T-cell (primary cell): ENCODE measurements at regions not wholly inside any gene's neighbourhood (a gene's known extent, or its start where the extent isn't known, plus 50 kb on each side); places are given as distances from the start of the nearest gene placed in this dataset.

ENCODE experiments used
- ATAC-seq, 4 experiments: fragments of 200-7000 bp in 3 of 4; fragments of 150-1000 bp in 1 of 4; cut with Tn5 transposase; replicated peaks in 1 of 4; 1 replicate in 3 of 4; 2 replicates in 1 of 4; pipeline ENCODE4 v1.10.0; 2021; ENCODE audit warnings: moderate library complexity in 3 of 4, mild to moderate bottlenecking in 2 of 4, moderate number of reproducible peaks in 1 of 4
- CTCF ChIA-PET, 2 donors: fragments of 300-600 bp; sonication (Branson Sonifier 250); formaldehyde crosslinking; loops; one replicate each; lab custom pipeline; 2022; ENCODE audit warnings: antibody characterized with exemption in 2 of 2; lab: Charles Lee
- POLR2A ChIA-PET, 2 donors: fragments of 300-600 bp; sonication (Branson Sonifier 250); formaldehyde crosslinking; loops; one replicate each; lab custom pipeline; 2022; ENCODE audit warnings: antibody characterized with exemption in 2 of 2; lab: Charles Lee
- DNase-seq, 35 experiments: peaks; one replicate each; pipeline versions ENCODE4 v3.0.0 to v3.0.0-alpha.2; 2013 to 2023
- H3K27ac ChIP-seq: one replicate; pipeline ENCODE4 v1.5.1; 2013; ENCODE audit warnings: low read length
- H3K27me3 ChIP-seq, 2 experiments: replicated peaks in 1 of 2; 1 replicate in 1 of 2; 2 replicates in 1 of 2; pipeline versions ENCODE4 v1.6.1 to v1.7.0; 2013; ENCODE audit warnings: low read length in 1 of 2, mixed read lengths in 1 of 2; ENCODE audit not compliant: control insufficient read depth in 2 of 2, insufficient read depth in 2 of 2; ENCODE audit errors: extremely low read depth in 1 of 2
- H3K36me3 ChIP-seq, 2 donors: 1 replicate in 1 of 2; 2 replicates in 1 of 2; pipeline versions ENCODE4 v1.6.1 to v1.7.0; 2013; ENCODE audit warnings: low read length in 1 of 2; ENCODE audit not compliant: control insufficient read depth in 2 of 2, insufficient read depth in 1 of 2; ENCODE audit errors: extremely low read depth in 1 of 2
- H3K4me1 ChIP-seq, 2 experiments: 1 replicate in 1 of 2; 2 replicates in 1 of 2; pipeline versions ENCODE4 v1.6.1 to v1.7.0; 2013; ENCODE audit warnings: low read length in 2 of 2, mixed read lengths in 1 of 2; ENCODE audit not compliant: insufficient read depth in 2 of 2, control insufficient read depth in 1 of 2; ENCODE audit errors: extremely low read depth in 1 of 2
- H3K4me3 ChIP-seq, 2 donors: 1 replicate in 1 of 2; 2 replicates in 1 of 2; pipeline versions ENCODE4 v1.5.1 to v1.7.0; 2013; ENCODE audit warnings: mild to moderate bottlenecking in 2 of 2, low read length in 1 of 2, moderate library complexity in 1 of 2; ENCODE audit not compliant: control insufficient read depth in 1 of 2; ENCODE audit errors: extremely low read depth in 1 of 2
- H3K9me3 ChIP-seq: 2 replicates; pipeline ENCODE4 v1.7.0; 2013
- H3K27ac Mint-ChIP-seq, 2 donors: one replicate each; pipeline ENCODE4 v1.8.0; 2020 to 2021; ENCODE audit warnings: mild to moderate bottlenecking in 2 of 2, mixed read lengths in 2 of 2
- H3K27me3 Mint-ChIP-seq, 2 donors: one replicate each; pipeline ENCODE4 v1.8.0; 2021 to 2022; ENCODE audit warnings: mixed read lengths in 2 of 2
- H3K36me3 Mint-ChIP-seq: one replicate; pipeline ENCODE4 v1.8.0; 2021; ENCODE audit warnings: mixed read lengths
- H3K4me1 Mint-ChIP-seq, 3 donors: one replicate each; pipeline ENCODE4 v1.8.0; 2020 to 2022; ENCODE audit warnings: mixed read lengths in 3 of 3, mild to moderate bottlenecking in 1 of 3
- H3K4me3 Mint-ChIP-seq, 3 donors: one replicate each; pipeline ENCODE4 v1.8.0; 2020 to 2022; ENCODE audit warnings: mild to moderate bottlenecking in 3 of 3, mixed read lengths in 3 of 3, moderate library complexity in 3 of 3
- H3K9me3 Mint-ChIP-seq, 3 donors: one replicate each; pipeline ENCODE4 v1.8.0; 2020 to 2022; ENCODE audit warnings: mixed read lengths in 3 of 3
- WGBS: methylation state at CpG from one replicate; pipeline ENCODE4 v1.1.5; 2013; ENCODE audit warnings: missing lambda C conversion rate; ENCODE audit not compliant: insufficient coverage; 5-methylcytosine and 5-hydroxymethylcytosine counted together

DNA sequence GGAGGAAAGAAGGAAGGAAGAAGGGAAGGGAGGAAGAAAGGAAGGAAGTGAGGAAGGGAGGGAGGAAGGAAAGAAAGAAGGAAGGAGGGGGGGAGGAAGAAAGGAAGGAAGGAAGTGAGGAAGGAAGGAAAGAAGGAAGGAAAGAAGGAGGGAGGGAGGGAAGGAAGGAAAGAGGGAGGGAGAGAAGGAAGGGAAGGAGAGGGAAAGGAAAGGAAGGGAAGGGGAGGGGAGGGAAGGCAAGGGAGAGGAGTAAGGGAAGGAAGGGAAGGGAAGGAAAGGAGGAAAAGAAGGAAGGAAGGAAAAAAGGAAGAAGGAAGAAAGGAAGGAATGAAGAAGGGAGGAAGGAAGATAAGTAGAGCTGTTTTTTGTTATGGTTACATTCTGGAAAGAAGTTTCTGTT lies 141.2 kb downstream of the LRRC3B start:
- H3K9me3 Mint-ChIP-seq = peaks cover 12 to 13% (median 12%) of the 10 kb centered on the region in 3 donors
- Histone ChIP-seq H3K27me3 (no peaks in the 10 kb centered on the region), H3K27ac (no peak overlapping the region), H3K4me1 (no peaks in the 10 kb centered on the region), H3K4me3 (no peak overlapping the region), H3K36me3 (no peaks in the 10 kb centered on the region), H3K9me3 (no peaks in the 10 kb centered on the region)
- no peak overlapping the region for H3K27ac Mint-ChIP-seq
- no peak for ATAC-seq
- H3K4me3 Mint-ChIP-seq = no peak overlapping the region
- ChIA-PET POLR2A (no interaction called here), CTCF (no interaction called here)
- no peaks in the 10 kb centered on the region for H3K36me3 Mint-ChIP-seq
- no peaks in the 10 kb centered on the region for H3K4me1 Mint-ChIP-seq
- H3K27me3 Mint-ChIP-seq = no peaks in the 10 kb centered on the region
- no peak for DNase-seq

GRCh38 chr3:26766031-26766430 lies 143.5 kb downstream of the LRRC3B start:
- no peaks in the 10 kb centered on the region for H3K4me1 ChIP-seq
- Mint-ChIP-seq H3K36me3 (no peaks in the 10 kb centered on the region), H3K9me3 (peaks cover 7 to 12% (median 10%) of the 10 kb centered on the region in 3 donors), H3K27me3 (no peaks in the 10 kb centered on the region), H3K4me3 (no peak overlapping the region), H3K4me1 (no peaks in the 10 kb centered on the region), H3K27ac (no peak overlapping the region)
- DNase-seq (no peak), ATAC-seq (no peak)
- H3K27ac ChIP-seq = no peak overlapping the region
- H3K27me3 ChIP-seq = no peaks in the 10 kb centered on the region
- CTCF ChIA-PET = no interaction called here
- H3K9me3 ChIP-seq = no peaks in the 10 kb centered on the region
- no peak overlapping the region for H3K4me3 ChIP-seq
- H3K36me3 ChIP-seq = no peaks in the 10 kb centered on the region
- POLR2A ChIA-PET = no interaction called here
- WGBS = no CpG with 5 or more reads among the region's 1 CpG

- Histone ChIP-seq H3K4me1 (no peaks in the 10 kb centered on the region), H3K4me3 (no peak overlapping the region), H3K36me3 (no peaks in the 10 kb centered on the region), H3K9me3 (no peaks in the 10 kb centered on the region), H3K27ac (no peak overlapping the region), H3K27me3 (no peaks in the 10 kb centered on the region)
- DNase-seq = no peak
- WGBS = 100% methylated on average over 1 of the region's 1 CpG
- Mint-ChIP-seq H3K27me3 (no peaks in the 10 kb centered on the region), H3K9me3 (peaks cover 9% of the 10 kb centered on the region in 3 donors), H3K36me3 (no peaks in the 10 kb centered on the region), H3K4me3 (no peak overlapping the region), H3K4me1 (no peaks in the 10 kb centered on the region), H3K27ac (no peak overlapping the region)
- ChIA-PET CTCF (no interaction called here), POLR2A (no interaction called here)
- no peak for ATAC-seq
Measured at GRCh38 chr3:26768068-26768651, 145.6 kb downstream of the LRRC3B start.

DNA sequence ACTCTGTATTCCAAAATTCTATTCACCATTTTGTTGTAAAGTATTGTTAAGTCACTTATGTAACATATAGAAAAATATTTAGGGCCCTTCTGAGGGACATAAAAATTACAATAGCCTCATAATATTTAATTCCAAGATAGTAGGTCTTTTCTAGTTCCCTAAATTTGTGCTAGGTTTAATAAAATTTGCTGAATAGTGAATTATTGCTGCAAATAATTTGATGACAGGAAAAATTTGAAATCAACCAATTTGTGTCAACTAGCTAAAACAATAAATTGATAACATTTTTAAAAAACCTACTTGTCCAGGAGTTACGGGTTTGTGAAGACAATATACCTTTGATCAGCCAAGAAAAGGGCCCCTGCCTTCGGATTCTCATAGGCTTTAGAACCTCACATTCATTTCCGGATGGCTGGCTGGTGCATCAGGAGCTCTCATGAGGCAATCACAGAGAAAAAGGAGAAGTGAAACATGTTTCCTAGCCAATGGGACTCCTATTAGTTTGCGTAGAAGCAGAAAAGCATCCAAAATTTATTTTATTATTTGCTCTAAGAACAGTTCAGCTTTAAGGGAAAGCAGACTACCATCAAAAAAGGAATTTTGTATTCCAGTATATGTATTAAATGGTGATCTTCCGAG lies 177.2 kb downstream of the LRRC3B start:
- ChIA-PET CTCF (no interaction called here), POLR2A (no interaction called here)
- Mint-ChIP-seq H3K9me3 (peaks cover 3 to 6% (median 6%) of the 10 kb centered on the region in 3 donors), H3K36me3 (no peaks in the 10 kb centered on the region), H3K27ac (no peak overlapping the region), H3K27me3 (no peaks in the 10 kb centered on the region), H3K4me1 (no peaks in the 10 kb centered on the region), H3K4me3 (no peak overlapping the region)
- Histone ChIP-seq H3K4me1 (no peaks in the 10 kb centered on the region), H3K9me3 (no peaks in the 10 kb centered on the region), H3K4me3 (no peak overlapping the region), H3K36me3 (no peaks in the 10 kb centered on the region), H3K27ac (no peak overlapping the region), H3K27me3 (no peaks in the 10 kb centered on the region)
- ATAC-seq (no peak), DNase-seq (no peak)
- WGBS = 60% methylated on average over 1 of the region's 5 CpGs

DNA sequence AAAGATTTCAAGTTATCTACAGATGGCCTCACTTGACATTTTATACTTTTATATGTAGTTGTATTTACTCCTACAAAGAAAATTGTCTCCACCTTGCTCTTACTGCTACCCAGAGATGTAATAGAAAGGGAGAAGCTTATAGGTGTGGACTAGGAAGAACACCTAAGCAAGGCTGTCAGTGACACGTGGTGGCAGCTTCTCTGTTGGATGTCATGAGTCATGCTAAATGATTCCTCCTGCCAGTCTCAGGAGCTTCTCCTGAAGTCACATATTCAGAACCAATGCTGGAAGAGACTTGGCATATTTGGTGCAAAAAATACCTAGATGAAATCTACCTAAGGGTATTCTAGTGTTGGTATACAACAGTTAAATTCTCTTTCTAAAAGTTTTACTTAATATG lies 184.7 kb downstream of the LRRC3B start:
- no peak for ATAC-seq
- H3K9me3 Mint-ChIP-seq = peaks cover 5 to 13% (median 12%) of the 10 kb centered on the region in 3 donors
- no CpG with 5 or more reads among the region's 1 CpG for WGBS
- no peak for DNase-seq
- H3K4me1 Mint-ChIP-seq = no peaks in the 10 kb centered on the region
- Histone ChIP-seq H3K9me3 (no peaks in the 10 kb centered on the region), H3K27ac (no peak overlapping the region), H3K4me3 (no peak overlapping the region), H3K4me1 (no peaks in the 10 kb centered on the region), H3K36me3 (no peaks in the 10 kb centered on the region), H3K27me3 (no peaks in the 10 kb centered on the region)
- no peaks in the 10 kb centered on the region for H3K36me3 Mint-ChIP-seq
- H3K27me3 Mint-ChIP-seq = no peaks in the 10 kb centered on the region
- H3K4me3 Mint-ChIP-seq = no peak overlapping the region
- no peak overlapping the region for H3K27ac Mint-ChIP-seq
- CTCF ChIA-PET = no interaction called here
- POLR2A ChIA-PET = no interaction called here

- Mint-ChIP-seq H3K27ac (no peak overlapping the region), H3K36me3 (no peaks in the 10 kb centered on the region), H3K4me3 (no peak overlapping the region), H3K4me1 (no peaks in the 10 kb centered on the region), H3K9me3 (peaks cover 20 to 31% (median 22%) of the 10 kb centered on the region in 3 donors), H3K27me3 (no peaks in the 10 kb centered on the region)
- CTCF ChIA-PET = no interaction called here
- Histone ChIP-seq H3K27ac (no peak overlapping the region), H3K36me3 (no peaks in the 10 kb centered on the region), H3K4me1 (no peaks in the 10 kb centered on the region), H3K9me3 (peaks cover 2% of the 10 kb centered on the region), H3K4me3 (no peak overlapping the region), H3K27me3 (no peaks in the 10 kb centered on the region)
- no peak for ATAC-seq
- no peak for DNase-seq
- WGBS = no CpG with 5 or more reads among the region's 2 CpGs
- POLR2A ChIA-PET = no interaction called here
Measured at GRCh38 chr3:26825454-26825853, 202.9 kb downstream of the LRRC3B start.
